ENCODE measurements at regions not wholly inside any gene's neighbourhood (a gene's known extent, or its start where the extent isn't known, plus 50 kb on each side); places are given as distances from the start of the nearest gene placed in this dataset.
"Not testable (repeated sequence)": the region's sequence is repeated elsewhere in the genome, so short reads cannot be mapped to it uniquely, and the experiment has no call there.

DNA sequence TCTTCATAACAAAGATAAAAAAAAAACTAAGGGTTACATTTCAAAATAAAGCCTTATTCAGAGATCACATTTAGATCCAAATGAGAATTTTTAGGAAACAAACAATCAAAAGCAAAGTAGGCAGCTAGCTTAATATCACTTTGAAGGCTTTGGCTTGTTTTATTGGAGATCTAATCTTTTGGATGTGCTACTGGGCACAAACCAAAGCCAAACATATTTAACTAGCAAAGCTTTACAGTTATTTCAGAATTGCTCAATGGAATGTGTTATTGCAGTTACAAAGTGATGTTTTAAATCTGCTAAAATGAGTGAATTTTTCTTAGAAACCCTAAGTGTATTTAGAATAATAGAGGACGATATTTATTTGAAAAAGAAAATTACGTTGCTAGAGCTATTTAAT lies 114.7 kb upstream of the KLHL1 start:
- no peak for DNase-seq

DNA sequence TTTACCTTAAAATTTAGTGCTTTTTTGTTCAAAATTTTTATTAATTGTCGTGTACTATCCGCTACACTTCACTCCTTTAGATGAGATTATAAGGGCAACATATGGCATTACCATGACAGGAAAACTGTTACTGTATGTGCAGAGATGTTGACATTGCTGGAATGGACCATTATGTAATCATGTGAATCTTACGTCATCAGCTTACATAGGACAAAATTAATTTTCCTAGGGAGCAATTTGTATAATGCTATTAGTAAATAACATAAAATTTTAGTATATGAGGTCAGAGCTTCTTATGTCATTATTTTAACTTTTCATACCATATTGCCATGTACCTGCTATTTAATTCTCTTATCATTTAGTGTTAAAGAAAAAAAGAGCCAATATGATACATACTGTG lies 110.4 kb upstream of the KLHL1 start:
- no peak for DNase-seq

DNA sequence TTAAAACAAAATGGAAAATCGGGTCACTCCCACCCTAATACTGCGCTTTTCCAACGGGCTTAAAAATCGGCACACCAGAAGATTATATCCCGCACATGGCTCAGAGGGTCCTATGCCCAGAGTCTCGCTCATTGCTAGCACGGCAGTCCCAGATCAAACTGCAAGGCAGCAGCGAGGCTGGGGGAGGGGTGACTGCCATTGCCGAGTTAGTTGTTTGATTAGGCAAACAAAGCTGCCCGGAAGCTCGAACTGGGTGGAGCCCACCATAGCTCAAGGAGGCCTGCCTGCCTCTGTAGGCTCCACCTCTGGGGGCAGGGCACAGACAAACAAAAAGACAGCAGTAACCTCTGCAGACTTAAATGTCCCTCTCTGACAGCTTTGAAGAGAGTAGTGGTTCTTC lies 100.7 kb upstream of the KLHL1 start:
- DNase-seq, result not testable (repeated sequence)

DNA sequence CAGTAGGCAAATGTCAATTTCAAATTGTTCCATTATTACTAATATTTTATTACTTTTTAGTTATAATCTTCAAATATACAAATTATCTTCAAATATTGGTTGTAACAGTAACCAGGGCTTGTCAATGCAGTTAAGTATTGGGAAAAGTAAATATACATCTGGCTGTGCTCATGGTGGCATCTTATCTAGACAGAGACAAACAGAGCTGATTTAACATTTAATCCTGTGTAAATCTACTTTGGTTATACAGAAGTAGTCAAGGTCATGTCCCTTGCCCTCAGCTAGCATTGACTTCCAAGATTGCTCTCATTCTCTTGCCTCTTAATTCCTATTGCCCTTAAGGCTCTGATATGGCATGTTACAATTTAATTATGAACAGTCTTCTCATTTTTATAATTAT lies 98.4 kb upstream of the KLHL1 start:
- no peak for DNase-seq

DNA sequence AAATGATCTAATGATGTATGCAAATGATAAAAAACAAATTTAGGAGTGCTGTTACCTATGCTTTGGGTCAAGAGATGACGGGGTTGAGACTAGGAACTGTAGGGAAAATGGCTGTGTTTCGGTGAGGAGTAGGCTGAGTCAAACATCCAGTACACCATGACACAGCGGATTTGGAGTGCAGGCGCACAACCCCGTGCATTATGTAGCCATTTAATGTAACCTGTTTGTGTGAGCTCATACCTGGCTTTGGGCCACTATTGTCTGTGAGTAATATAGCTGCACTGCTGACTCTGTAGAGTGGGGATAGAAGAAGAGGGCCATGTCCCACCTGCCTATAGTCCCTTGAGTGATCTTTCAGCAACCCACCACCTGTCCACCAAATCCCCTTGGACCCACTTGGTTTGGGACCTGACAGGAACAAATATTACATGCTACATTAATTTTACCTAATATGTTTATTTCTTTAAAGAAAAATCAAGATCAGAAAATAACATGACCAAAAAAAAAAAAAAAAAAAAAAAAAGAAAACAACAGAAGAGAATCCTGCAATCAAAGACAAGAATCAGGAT lies 95.5 kb upstream of the KLHL1 start:
- peak; percentile 65 for DNase-seq

DNA sequence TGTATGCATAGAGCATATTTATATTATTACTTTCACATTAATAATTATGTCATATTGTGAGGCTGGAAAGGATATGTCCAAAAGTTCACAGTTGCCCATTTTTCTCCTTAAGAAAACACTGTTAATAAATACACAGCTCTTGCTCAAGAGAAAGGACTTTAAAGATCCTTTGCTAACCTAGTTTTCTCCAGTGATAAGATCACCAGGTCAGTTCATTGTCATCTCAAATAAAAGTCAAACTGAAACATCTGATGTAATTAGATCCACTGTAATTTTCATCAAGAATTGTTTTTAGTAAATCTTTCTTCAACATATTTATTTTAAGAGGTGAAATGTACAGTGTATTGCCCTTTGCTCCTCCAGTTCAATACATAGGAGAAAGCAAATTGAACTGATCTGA lies 82.8 kb upstream of the KLHL1 start:
- DNase-seq, result no peak

DNA sequence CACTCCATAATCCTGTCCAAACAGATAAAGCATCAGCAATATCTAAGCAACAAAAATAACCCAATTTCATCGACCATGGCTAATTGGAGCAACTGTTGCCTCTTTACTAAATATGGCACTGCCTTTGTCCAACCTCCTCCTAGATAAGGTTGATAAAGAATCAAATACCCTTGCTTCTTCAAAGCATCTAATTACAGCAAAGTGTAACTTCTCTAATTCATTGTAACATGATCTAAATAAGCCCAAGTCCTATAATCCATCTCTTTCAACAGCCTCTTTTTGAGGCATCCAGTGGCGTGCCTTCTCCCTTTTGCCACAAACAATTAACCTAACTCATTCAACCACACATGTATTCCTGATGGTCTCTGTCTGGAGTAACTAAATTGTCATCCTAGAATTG lies 81.7 kb upstream of the KLHL1 start:
- peak; percentile 68 for DNase-seq

DNA sequence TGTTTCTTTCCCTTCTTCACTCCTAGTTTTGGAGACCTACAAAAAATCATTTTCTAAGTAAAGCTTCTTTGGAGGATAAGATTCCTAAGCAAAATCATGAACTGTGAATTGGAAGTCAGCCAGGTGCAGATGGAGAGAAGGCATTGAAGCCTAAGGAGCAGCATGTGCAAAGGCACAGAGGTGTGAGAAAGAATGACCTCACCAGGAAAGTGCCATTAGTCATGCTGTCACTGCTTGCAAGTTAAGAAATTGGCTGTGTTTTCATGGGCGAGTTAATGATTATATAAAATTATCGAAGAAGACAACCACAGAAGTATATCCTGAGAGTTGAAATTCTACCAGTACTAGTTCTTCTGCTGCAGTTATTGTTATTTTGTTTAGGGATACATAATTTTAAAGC lies 80.3 kb upstream of the KLHL1 start:
- no peak for DNase-seq

DNA sequence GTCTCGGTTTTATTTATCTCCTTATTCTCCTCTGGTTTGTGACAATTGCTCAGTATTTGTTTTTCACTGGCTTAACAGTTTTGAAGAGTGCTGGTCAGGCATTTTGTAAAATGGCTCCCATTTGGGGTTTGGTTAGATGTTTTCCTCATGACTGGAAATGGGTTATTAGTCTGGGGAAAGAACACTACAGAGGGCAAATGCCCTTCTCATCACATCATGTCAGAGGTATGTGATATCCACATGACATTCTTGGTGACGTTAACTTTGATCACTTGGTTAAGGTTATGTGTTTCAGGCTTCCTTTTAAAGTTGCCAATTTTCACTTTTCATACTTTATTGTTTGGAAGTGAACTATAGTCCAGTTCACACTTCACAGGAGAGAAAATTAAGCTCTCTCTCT lies 74.8 kb upstream of the KLHL1 start:
- DNase-seq, result no peak

All from NCI-H1436 (cell line).